ENCODE measurements at regions not wholly inside any gene's neighbourhood (a gene's known extent, or its start where the extent isn't known, plus 50 kb on each side); places are given as distances from the start of the nearest gene placed in this dataset.
A peak's percentile ranks its signal among the peaks of the same experiment; 100 is the strongest.

GRCh38 chr12:75606956-75607355 is 95.5 kb upstream of the KRR1 start:
- no peak for DNase-seq (ENCODE audit: low read depth)
- H3K4me3 ChIP-seq (ENCODE audit: low read depth, low read length), result no peak overlapping the region

GRCh38 chr12:75606151-75606550 is 94.7 kb upstream of the KRR1 start:
- no peak overlapping the region for H3K4me3 ChIP-seq (ENCODE audit: low read depth, low read length)
- DNase-seq (ENCODE audit: low read depth), result no peak

- H3K4me3 ChIP-seq (ENCODE audit: low read depth, low read length), result no peak overlapping the region
- DNase-seq (ENCODE audit: low read depth), result no peak
Measured at GRCh38 chr12:75603475-75603874, 92.1 kb upstream of the KRR1 start.

GRCh38 chr12:75602106-75602505 is 90.7 kb upstream of the KRR1 start:
- no peak for DNase-seq (ENCODE audit: low read depth)

GRCh38 chr12:75600146-75600545 is 88.7 kb upstream of the KRR1 start:
- no peak overlapping the region for H3K4me3 ChIP-seq (ENCODE audit: low read depth, low read length)
- DNase-seq (ENCODE audit: low read depth), result no peak

More at GRCh38 chr12:75602106-75602505, 90.7 kb upstream of the KRR1 start:
- H3K4me3 ChIP-seq (ENCODE audit: low read depth, low read length), result no peak overlapping the region

- peak; percentile 64 for DNase-seq (ENCODE audit: low read depth)
Measured at GRCh38 chr12:75599061-75599460, 87.7 kb upstream of the KRR1 start.

GRCh38 chr12:75596406-75596805 is 85.0 kb upstream of the KRR1 start:
- no peak for DNase-seq (ENCODE audit: low read depth)
- H3K4me3 ChIP-seq (ENCODE audit: low read depth, low read length), result no peak overlapping the region

More at GRCh38 chr12:75599061-75599460, 87.7 kb upstream of the KRR1 start:
- no peak overlapping the region for H3K4me3 ChIP-seq (ENCODE audit: low read depth, low read length)

- H3K4me3 ChIP-seq (ENCODE audit: low read depth, low read length), result no peak overlapping the region
- DNase-seq (ENCODE audit: low read depth), result no peak
Measured at GRCh38 chr12:75592638-75593335, 81.4 kb upstream of the KRR1 start.

- DNase-seq (ENCODE audit: low read depth), result no peak
- H3K4me3 ChIP-seq (ENCODE audit: low read depth, low read length), result no peak overlapping the region
Measured at GRCh38 chr12:75592086-75592485, 80.7 kb upstream of the KRR1 start.

GRCh38 chr12:75591628-75592027 is 80.2 kb upstream of the KRR1 start:
- H3K4me3 ChIP-seq (ENCODE audit: low read depth, low read length), result no peak overlapping the region
- DNase-seq (ENCODE audit: low read depth), result no peak

- DNase-seq (ENCODE audit: low read depth), result no peak
- H3K4me3 ChIP-seq (ENCODE audit: low read depth, low read length), result no peak overlapping the region
Measured at GRCh38 chr12:75589801-75590200, 78.4 kb upstream of the KRR1 start.

- no peak overlapping the region for H3K4me3 ChIP-seq (ENCODE audit: low read depth, low read length)
- no peak for DNase-seq (ENCODE audit: low read depth)
Measured at GRCh38 chr12:75587340-75588106, 76.1 kb upstream of the KRR1 start.

GRCh38 chr12:75585330-75585729 is 73.9 kb upstream of the KRR1 start:
- H3K4me3 ChIP-seq (ENCODE audit: low read depth, low read length), result no peak overlapping the region
- peak; percentile 59 for DNase-seq (ENCODE audit: low read depth)

GRCh38 chr12:75583355-75583754 is 71.9 kb upstream of the KRR1 start:
- H3K4me3 ChIP-seq (ENCODE audit: low read depth, low read length), result no peak overlapping the region
- no peak for DNase-seq (ENCODE audit: low read depth)

GRCh38 chr12:75581515-75581914 is 70.1 kb upstream of the KRR1 start:
- H3K4me3 ChIP-seq (ENCODE audit: low read depth, low read length), result no peak overlapping the region
- no peak for DNase-seq (ENCODE audit: low read depth)

- H3K4me3 ChIP-seq (ENCODE audit: low read depth, low read length), result no peak overlapping the region
- no peak for DNase-seq (ENCODE audit: low read depth)
Measured at GRCh38 chr12:75579552-75579951, 68.1 kb upstream of the KRR1 start.

- no peak for DNase-seq (ENCODE audit: low read depth)
- no peak overlapping the region for H3K4me3 ChIP-seq (ENCODE audit: low read depth, low read length)
Measured at GRCh38 chr12:75578546-75578945, 67.1 kb upstream of the KRR1 start.

- no peak for DNase-seq (ENCODE audit: low read depth)
- no peak overlapping the region for H3K4me3 ChIP-seq (ENCODE audit: low read depth, low read length)
Measured at GRCh38 chr12:75577812-75578211, 66.4 kb upstream of the KRR1 start.

GRCh38 chr12:75571656-75572205 is 60.3 kb upstream of the KRR1 start:
- DNase-seq (ENCODE audit: low read depth), result no peak
- H3K4me3 ChIP-seq (ENCODE audit: low read depth, low read length), result no peak overlapping the region

GRCh38 chr12:75571204-75571603 is 59.8 kb upstream of the KRR1 start:
- no peak for DNase-seq (ENCODE audit: low read depth)
- no peak overlapping the region for H3K4me3 ChIP-seq (ENCODE audit: low read depth, low read length)

GRCh38 chr12:75568801-75569200 is 57.4 kb upstream of the KRR1 start:
- H3K4me3 ChIP-seq (ENCODE audit: low read depth, low read length), result no peak overlapping the region
- DNase-seq (ENCODE audit: low read depth), result no peak
